SU-DHL-6 (cell line): ENCODE measurements at regions not wholly inside any gene's neighbourhood (a gene's known extent, or its start where the extent isn't known, plus 50 kb on each side); places are given as distances from the start of the nearest gene placed in this dataset.

Source experiments
- CTCF ChIP-seq: fragments of 200-600 bp; sonication (generic); IDR thresholded peaks from one replicate; pipeline ENCODE4 v1.5.1; 2017; ENCODE audit warnings: antibody characterized with exemption, mild to moderate bottlenecking, low read length, moderate library complexity; ENCODE audit not compliant: insufficient read depth, poor library complexity, severe bottlenecking
- EZH2phosphoT487 ChIP-seq: fragments of 200-600 bp; sonication (generic), shearing (Covaris generic); conservative IDR thresholded peaks from 2 replicates; pipeline ENCODE4 v1.6.1; 2018; ENCODE audit warnings: mild to moderate bottlenecking, antibody characterized with exemption, low read length, moderate library complexity, mixed read lengths

GRCh38 chr11:91243051-91243450 is 981.6 kb upstream of the FAT3 start:
- no peak for TF ChIP-seq CTCF
- TF ChIP-seq EZH2phosphoT487 = no peak
